Fibroblast of lung (primary cell): ENCODE measurements at regions not wholly inside any gene's neighbourhood (a gene's known extent, or its start where the extent isn't known, plus 50 kb on each side); places are given as distances from the start of the nearest gene placed in this dataset.

Experiments
- EZH2 ChIP-seq: IDR thresholded peaks from 2 replicates; pipeline ENCODE4 v1.5.1; 2012; ENCODE audit warnings: low read length, control low read depth, mild to moderate bottlenecking; ENCODE audit errors: missing control alignments
- TF ChIP-seq, protein P1 (sequence below), 2 donors: IDR thresholded peaks in 1 of 2; conservative IDR thresholded peaks in 1 of 2; 1 replicate in 1 of 2; 2 replicates in 1 of 2; pipeline ENCODE4 v1.5.1; 2011 to 2012; ENCODE audit warnings: low read length in 2 of 2, control low read depth in 1 of 2, inconsistent platforms in 1 of 2, low read depth in 1 of 2, mild to moderate bottlenecking in 1 of 2

DNA sequence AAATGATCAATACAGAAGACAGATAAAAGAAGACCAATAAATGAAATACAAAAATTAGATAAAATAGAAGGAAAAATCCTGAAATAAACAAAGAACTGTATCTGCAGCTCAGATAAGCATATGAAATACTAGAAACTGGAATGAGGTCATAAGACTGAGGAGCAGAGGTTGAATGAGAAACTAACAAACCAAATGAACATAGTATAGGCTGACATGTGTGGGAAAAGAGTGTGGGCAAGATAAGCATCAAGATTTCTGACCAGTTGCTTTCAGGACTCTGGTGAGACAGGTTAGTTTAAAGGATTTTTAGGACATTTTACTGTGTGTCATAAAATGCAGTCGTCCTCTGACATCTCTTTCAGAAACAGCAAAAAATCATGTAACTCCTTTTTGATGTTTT lies 2073.2 kb upstream of the TENM3 start:
- TF ChIP-seq, protein P1, sequence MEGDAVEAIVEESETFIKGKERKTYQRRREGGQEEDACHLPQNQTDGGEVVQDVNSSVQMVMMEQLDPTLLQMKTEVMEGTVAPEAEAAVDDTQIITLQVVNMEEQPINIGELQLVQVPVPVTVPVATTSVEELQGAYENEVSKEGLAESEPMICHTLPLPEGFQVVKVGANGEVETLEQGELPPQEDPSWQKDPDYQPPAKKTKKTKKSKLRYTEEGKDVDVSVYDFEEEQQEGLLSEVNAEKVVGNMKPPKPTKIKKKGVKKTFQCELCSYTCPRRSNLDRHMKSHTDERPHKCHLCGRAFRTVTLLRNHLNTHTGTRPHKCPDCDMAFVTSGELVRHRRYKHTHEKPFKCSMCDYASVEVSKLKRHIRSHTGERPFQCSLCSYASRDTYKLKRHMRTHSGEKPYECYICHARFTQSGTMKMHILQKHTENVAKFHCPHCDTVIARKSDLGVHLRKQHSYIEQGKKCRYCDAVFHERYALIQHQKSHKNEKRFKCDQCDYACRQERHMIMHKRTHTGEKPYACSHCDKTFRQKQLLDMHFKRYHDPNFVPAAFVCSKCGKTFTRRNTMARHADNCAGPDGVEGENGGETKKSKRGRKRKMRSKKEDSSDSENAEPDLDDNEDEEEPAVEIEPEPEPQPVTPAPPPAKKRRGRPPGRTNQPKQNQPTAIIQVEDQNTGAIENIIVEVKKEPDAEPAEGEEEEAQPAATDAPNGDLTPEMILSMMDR (conservative IDR thresholded peaks at IDR 0.05 in 1 of 2, IDR thresholded peaks at IDR 0.05 in 1 of 2; ENCODE audit: low read depth in 1 of 2, low read length in 2 of 2) = no peak
- TF ChIP-seq EZH2 = no peak
